ENCODE measurements at regions not wholly inside any gene's neighbourhood (a gene's known extent, or its start where the extent isn't known, plus 50 kb on each side); places are given as distances from the start of the nearest gene placed in this dataset.
"Not testable (repeated sequence)": the region's sequence is repeated elsewhere in the genome, so short reads cannot be mapped to it uniquely, and the experiment has no call there.

GRCh38 chr2:18976168-18976961 lies 382.1 kb downstream of the OSR1 start:
- H3K4me3 ChIP-seq: no peak overlapping the region
- FAIRE-seq: peak; percentile 59
- WGBS, 2 donors: 80 to 83% methylated on average over 14 of the region's 14 CpGs
- no peak for DNase-seq
- no peaks in the 10 kb centered on the region for H3K36me3 ChIP-seq
- intact Hi-C loops (cut with DNase I): no loop called here
- peak in 2 of 4 donors; percentile 14 to 54 for ATAC-seq
- no peaks in the 10 kb centered on the region for H3K27me3 ChIP-seq
- H3K27ac ChIP-seq: no peak overlapping the region
- no peaks in the 10 kb centered on the region for H3K4me1 ChIP-seq
- TF ChIP-seq CTCF (IDR thresholded peaks at IDR 0.05): no peak
- H3K9me3 ChIP-seq: no peaks in the 10 kb centered on the region

DNA sequence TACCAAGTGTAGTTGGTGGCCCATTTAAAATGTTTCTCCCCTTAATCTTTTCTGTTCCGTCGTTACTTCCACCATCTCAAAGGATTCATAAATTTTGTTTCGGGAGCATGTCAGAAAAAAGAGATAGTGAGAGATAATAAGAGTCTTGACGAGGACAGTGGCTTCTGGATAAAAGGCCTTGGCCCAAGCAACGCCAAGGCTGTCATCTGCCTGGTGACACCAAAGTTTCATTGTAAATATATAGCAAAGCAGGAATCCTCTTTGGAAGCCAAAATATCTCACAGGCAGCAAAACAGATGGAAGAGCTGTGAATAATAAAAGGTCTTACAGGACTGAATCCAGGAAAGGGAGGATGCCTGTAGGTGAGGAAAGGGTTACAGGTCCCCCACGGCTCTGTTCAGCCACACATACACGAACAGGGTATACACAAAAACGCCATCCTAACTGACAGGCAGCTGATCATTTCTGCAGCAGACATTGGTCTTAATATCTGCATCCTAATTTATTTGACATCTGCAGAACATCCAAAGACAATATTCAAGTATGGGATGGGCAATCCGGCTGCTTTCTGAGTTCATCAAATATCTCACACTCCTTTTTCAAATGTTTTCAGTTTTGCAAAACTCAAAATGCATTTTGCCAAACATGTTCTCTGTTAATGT lies 382.8 kb downstream of the OSR1 start:
- H3K9me3 ChIP-seq: no peaks in the 10 kb centered on the region
- peaks cover 0 to 5% (median 5%) of the 10 kb centered on the region in 3 donors for H3K4me1 ChIP-seq
- intact Hi-C loops (cut with DNase I): no loop called here
- DNase-seq: no peak
- FAIRE-seq: no peak
- H3K27me3 ChIP-seq: no peaks in the 10 kb centered on the region
- H3K4me3 ChIP-seq: no peak overlapping the region
- TF ChIP-seq CTCF (IDR thresholded peaks at IDR 0.05): no peak
- ATAC-seq: no peak
- 71 to 76% methylated on average over 9 of the region's 9 CpGs for WGBS, 2 donors
- H3K36me3 ChIP-seq: no peaks in the 10 kb centered on the region
- H3K27ac ChIP-seq: no peak overlapping the region

GRCh38 chr2:18971628-18972027 lies 382.3 kb upstream of the NT5C1B start:
- ATAC-seq: peak; percentile 81 to 92 (median 84)
- intact Hi-C loops (cut with DNase I): no loop called here
- H3K27ac ChIP-seq: no peak overlapping the region
- H3K9me3 ChIP-seq: no peaks in the 10 kb centered on the region
- no peak overlapping the region for H3K4me3 ChIP-seq
- no peaks in the 10 kb centered on the region for H3K36me3 ChIP-seq
- FAIRE-seq: no peak
- no peaks in the 10 kb centered on the region for H3K27me3 ChIP-seq
- H3K4me1 ChIP-seq: peaks cover 0 to 5% (median 5%) of the 10 kb centered on the region in 3 donors
- no peak for DNase-seq
- TF ChIP-seq CTCF (IDR thresholded peaks at IDR 0.05): no peak

GRCh38 chr2:18971069-18971378 lies 381.7 kb upstream of the NT5C1B start:
- DNase-seq: no peak
- ATAC-seq: no peak
- no peak for TF ChIP-seq CTCF (IDR thresholded peaks at IDR 0.05)
- FAIRE-seq: no peak
- peaks cover 0 to 5% (median 5%) of the 10 kb centered on the region in 3 donors for H3K4me1 ChIP-seq
- H3K4me3 ChIP-seq: no peak overlapping the region
- H3K27ac ChIP-seq: no peak overlapping the region
- intact Hi-C loops (cut with DNase I): no loop called here
- H3K27me3 ChIP-seq: no peaks in the 10 kb centered on the region
- 86 to 98% methylated on average over 3 of the region's 3 CpGs for WGBS, 2 donors
- no peaks in the 10 kb centered on the region for H3K36me3 ChIP-seq
- H3K9me3 ChIP-seq: no peaks in the 10 kb centered on the region

GRCh38 chr2:18966131-18966530 lies 376.8 kb upstream of the NT5C1B start:
- WGBS, 2 donors: 35 to 39% methylated on average over 1 of the region's 1 CpG
- H3K4me3 ChIP-seq: no peak overlapping the region
- no peak overlapping the region for H3K27ac ChIP-seq
- no peaks in the 10 kb centered on the region for H3K9me3 ChIP-seq
- H3K27me3 ChIP-seq: no peaks in the 10 kb centered on the region
- no peak for TF ChIP-seq CTCF (IDR thresholded peaks at IDR 0.05)
- ATAC-seq (no peak), DNase-seq (no peak), FAIRE-seq (no peak)
- intact Hi-C loops (cut with DNase I): no loop called here
- no peaks in the 10 kb centered on the region for H3K36me3 ChIP-seq
- H3K4me1 ChIP-seq: peaks cover 0 to 5% (median 3%) of the 10 kb centered on the region in 3 donors

DNA sequence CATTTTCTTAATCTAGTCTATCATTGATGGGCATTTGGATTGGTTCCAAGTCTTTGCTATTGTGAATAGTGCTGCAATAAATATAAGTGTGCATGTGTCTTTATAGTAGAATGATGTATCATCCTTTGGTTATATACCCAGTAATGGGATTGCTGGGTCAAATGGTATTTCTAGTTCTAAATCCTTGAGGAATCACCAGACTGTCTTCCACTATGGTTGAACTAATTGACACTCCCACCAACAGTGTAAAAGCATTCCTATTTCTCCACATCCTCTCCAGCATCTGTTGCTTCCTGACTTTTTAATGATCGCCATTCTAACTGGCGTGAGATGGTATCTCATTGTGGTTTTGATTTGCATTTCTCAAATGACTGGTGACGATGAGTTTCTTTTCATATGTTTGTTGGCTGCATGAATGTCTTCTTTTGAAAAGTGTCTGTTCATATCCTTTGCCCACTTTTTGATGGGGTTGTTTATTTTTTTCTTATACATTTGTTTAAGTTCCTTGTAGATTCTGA lies 374.4 kb upstream of the NT5C1B start:
- H3K27me3 ChIP-seq; ATAC-seq; H3K36me3 ChIP-seq; DNase-seq; H3K4me3 ChIP-seq; H3K27ac ChIP-seq; intact Hi-C loops (cut with DNase I); FAIRE-seq; H3K4me1 ChIP-seq; H3K9me3 ChIP-seq: not testable (repeated sequence)
- WGBS, 2 donors: 96 to 99% methylated on average over 3 of the region's 3 CpGs

Measured in pancreas (tissue), 10 donors.